SK-N-SH treated with all-trans-retinoic acid at 6 μM for 48 hours (cell line): ENCODE measurements at regions not wholly inside any gene's neighbourhood (a gene's known extent, or its start where the extent isn't known, plus 50 kb on each side); places are given as distances from the start of the nearest gene placed in this dataset.
"Not testable (repeated sequence)": the region's sequence is repeated elsewhere in the genome, so short reads cannot be mapped to it uniquely, and the experiment has no call there.

Experiments
- ATAC-seq: fragments of 200-7000 bp; cut with Tn5 transposase; 3 replicates; pipeline ENCODE4 v1.9.1; 2020; ENCODE audit warnings: mild to moderate bottlenecking, moderate library complexity
- ARNTL ChIP-seq: fragments of 450-650 bp; formaldehyde crosslinking; IDR thresholded peaks from 2 replicates; pipeline ENCODE4 v1.5.0; 2020; ENCODE audit warnings: low read depth, mild to moderate bottlenecking, moderate library complexity, borderline replicate concordance
- BACH2 ChIP-seq: fragments of 250-450 bp; sonication (Bioruptor Pico); IDR thresholded peaks from 2 replicates; pipeline ENCODE4 v1.9.0; 2021; ENCODE audit warnings: mild to moderate bottlenecking, borderline replicate concordance
- CSDC2 ChIP-seq: fragments of 250-450 bp; sonication (Bioruptor Pico); IDR thresholded peaks from 2 replicates; pipeline ENCODE4 v1.5.0; 2020; ENCODE audit warnings: mild to moderate bottlenecking, moderate library complexity
- ESRRG ChIP-seq: fragments of 250-450 bp; sonication (Bioruptor Pico); IDR thresholded peaks from 2 replicates; pipeline ENCODE4 v1.6.1; 2021; ENCODE audit warnings: mild to moderate bottlenecking
- GLIS3 ChIP-seq: fragments of 250-450 bp; sonication (Bioruptor Pico); IDR thresholded peaks from 2 replicates; pipeline ENCODE4 v1.5.0; 2020; ENCODE audit warnings: mild to moderate bottlenecking, moderate library complexity
- OSR1 ChIP-seq: fragments of 250-450 bp; sonication (Bioruptor Pico); IDR thresholded peaks from 2 replicates; pipeline ENCODE4 v1.8.0; 2022; ENCODE audit warnings: moderate library complexity, mild to moderate bottlenecking, inconsistent platforms
- SNAI2 ChIP-seq: fragments of 250-450 bp; sonication (Bioruptor Pico); IDR thresholded peaks from 2 replicates; pipeline ENCODE4 v1.5.0; 2020; ENCODE audit warnings: mild to moderate bottlenecking, moderate library complexity
- TCF4 ChIP-seq: fragments of 250-450 bp; sonication (Bioruptor Pico); IDR thresholded peaks from 2 replicates; pipeline ENCODE4 v1.8.0; 2021; ENCODE audit warnings: mild to moderate bottlenecking, moderate library complexity, borderline replicate concordance
- TOX ChIP-seq: fragments of 250-450 bp; sonication (Bioruptor Pico); IDR thresholded peaks from 2 replicates; pipeline ENCODE4 v1.8.0; 2021; ENCODE audit warnings: mild to moderate bottlenecking, moderate library complexity, borderline replicate concordance
- ZC3H10 ChIP-seq: fragments of 250-450 bp; sonication (Bioruptor Pico); IDR thresholded peaks from 2 replicates; pipeline ENCODE4 v1.5.1; 2021; ENCODE audit warnings: mild to moderate bottlenecking, moderate library complexity
- ZFP3 ChIP-seq: fragments of 250-450 bp; sonication (Bioruptor Pico); IDR thresholded peaks from 2 replicates; pipeline ENCODE4 v1.5.0; 2020; ENCODE audit warnings: mild to moderate bottlenecking, moderate library complexity
- ZNF565 ChIP-seq: fragments of 450-650 bp; formaldehyde crosslinking; conservative IDR thresholded peaks from 2 replicates; pipeline ENCODE4 v1.5.0; 2020; ENCODE audit warnings: low read depth, mild to moderate bottlenecking, moderate library complexity
- ZNF70 ChIP-seq: fragments of 450-650 bp; formaldehyde crosslinking; IDR thresholded peaks from 2 replicates; pipeline ENCODE4 v1.5.0; 2020; ENCODE audit warnings: mild to moderate bottlenecking, moderate library complexity
- ZNF8 ChIP-seq: fragments of 450-650 bp; formaldehyde crosslinking; IDR thresholded peaks from 2 replicates; pipeline ENCODE4 v1.5.0; 2020; ENCODE audit warnings: mild to moderate bottlenecking, moderate library complexity
- TF ChIP-seq, protein P1 (sequence below): fragments of 250-450 bp; sonication (Bioruptor Pico); IDR thresholded peaks from 2 replicates; pipeline ENCODE4 v1.5.1; 2020; ENCODE audit warnings: low read depth, mild to moderate bottlenecking, moderate library complexity
- TF ChIP-seq, protein P2 (sequence below): fragments of 250-450 bp; sonication (Bioruptor Pico); IDR thresholded peaks from 2 replicates; pipeline ENCODE4 v1.5.1; 2021; ENCODE audit warnings: mild to moderate bottlenecking, moderate library complexity
- TF ChIP-seq, protein P3 (sequence below): fragments of 250-450 bp; sonication (Bioruptor Pico); IDR thresholded peaks from 2 replicates; pipeline ENCODE4 v1.5.0; 2020; ENCODE audit warnings: mild to moderate bottlenecking, moderate library complexity
- TF ChIP-seq, protein P4 (sequence below): fragments of 250-450 bp; sonication (Bioruptor Pico); IDR thresholded peaks from 2 replicates; pipeline ENCODE4 v1.8.0; 2020; ENCODE audit warnings: mild to moderate bottlenecking, moderate library complexity, borderline replicate concordance

DNA sequence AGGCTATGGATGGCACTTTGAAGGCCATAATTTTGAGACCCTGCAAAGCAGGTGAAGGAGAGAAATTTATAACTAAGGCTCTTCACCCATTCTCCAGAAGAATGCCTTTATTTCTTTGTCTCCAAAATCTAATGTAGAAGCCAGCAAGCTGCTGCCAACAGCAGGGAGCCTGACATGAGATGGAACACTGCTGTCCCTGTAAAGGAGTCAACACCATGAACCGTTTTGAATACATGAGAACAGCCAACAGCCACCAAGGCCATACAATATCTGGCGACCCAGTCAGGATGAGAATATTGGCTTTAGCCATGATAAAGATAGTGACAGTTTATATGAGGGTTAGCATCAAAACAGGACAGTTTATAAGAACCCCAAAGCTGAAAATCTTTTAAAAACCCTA lies 121.2 kb upstream of the LIFR start:
- TF ChIP-seq ZC3H10 (CRISPR knock-in tag), result no peak
- TF ChIP-seq, protein P1, sequence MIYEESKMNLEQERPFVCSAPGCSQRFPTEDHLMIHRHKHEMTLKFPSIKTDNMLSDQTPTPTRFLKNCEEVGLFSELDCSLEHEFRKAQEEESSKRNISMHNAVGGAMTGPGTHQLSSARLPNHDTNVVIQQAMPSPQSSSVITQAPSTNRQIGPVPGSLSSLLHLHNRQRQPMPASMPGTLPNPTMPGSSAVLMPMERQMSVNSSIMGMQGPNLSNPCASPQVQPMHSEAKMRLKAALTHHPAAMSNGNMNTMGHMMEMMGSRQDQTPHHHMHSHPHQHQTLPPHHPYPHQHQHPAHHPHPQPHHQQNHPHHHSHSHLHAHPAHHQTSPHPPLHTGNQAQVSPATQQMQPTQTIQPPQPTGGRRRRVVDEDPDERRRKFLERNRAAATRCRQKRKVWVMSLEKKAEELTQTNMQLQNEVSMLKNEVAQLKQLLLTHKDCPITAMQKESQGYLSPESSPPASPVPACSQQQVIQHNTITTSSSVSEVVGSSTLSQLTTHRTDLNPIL (CRISPR knock-in tag), result no peak
- no peak for TF ChIP-seq GLIS3 (CRISPR knock-in tag)
- no peak for TF ChIP-seq ZNF565 (CRISPR knock-in tag)
- no peak for TF ChIP-seq ZNF70 (CRISPR knock-in tag)
- no peak for TF ChIP-seq ARNTL
- TF ChIP-seq, protein P2, sequence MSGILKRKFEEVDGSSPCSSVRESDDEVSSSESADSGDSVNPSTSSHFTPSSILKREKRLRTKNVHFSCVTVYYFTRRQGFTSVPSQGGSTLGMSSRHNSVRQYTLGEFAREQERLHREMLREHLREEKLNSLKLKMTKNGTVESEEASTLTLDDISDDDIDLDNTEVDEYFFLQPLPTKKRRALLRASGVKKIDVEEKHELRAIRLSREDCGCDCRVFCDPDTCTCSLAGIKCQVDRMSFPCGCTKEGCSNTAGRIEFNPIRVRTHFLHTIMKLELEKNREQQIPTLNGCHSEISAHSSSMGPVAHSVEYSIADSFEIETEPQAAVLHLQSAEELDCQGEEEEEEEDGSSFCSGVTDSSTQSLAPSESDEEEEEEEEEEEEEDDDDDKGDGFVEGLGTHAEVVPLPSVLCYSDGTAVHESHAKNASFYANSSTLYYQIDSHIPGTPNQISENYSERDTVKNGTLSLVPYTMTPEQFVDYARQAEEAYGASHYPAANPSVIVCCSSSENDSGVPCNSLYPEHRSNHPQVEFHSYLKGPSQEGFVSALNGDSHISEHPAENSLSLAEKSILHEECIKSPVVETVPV (CRISPR knock-in tag), result no peak
- TF ChIP-seq, protein P3, sequence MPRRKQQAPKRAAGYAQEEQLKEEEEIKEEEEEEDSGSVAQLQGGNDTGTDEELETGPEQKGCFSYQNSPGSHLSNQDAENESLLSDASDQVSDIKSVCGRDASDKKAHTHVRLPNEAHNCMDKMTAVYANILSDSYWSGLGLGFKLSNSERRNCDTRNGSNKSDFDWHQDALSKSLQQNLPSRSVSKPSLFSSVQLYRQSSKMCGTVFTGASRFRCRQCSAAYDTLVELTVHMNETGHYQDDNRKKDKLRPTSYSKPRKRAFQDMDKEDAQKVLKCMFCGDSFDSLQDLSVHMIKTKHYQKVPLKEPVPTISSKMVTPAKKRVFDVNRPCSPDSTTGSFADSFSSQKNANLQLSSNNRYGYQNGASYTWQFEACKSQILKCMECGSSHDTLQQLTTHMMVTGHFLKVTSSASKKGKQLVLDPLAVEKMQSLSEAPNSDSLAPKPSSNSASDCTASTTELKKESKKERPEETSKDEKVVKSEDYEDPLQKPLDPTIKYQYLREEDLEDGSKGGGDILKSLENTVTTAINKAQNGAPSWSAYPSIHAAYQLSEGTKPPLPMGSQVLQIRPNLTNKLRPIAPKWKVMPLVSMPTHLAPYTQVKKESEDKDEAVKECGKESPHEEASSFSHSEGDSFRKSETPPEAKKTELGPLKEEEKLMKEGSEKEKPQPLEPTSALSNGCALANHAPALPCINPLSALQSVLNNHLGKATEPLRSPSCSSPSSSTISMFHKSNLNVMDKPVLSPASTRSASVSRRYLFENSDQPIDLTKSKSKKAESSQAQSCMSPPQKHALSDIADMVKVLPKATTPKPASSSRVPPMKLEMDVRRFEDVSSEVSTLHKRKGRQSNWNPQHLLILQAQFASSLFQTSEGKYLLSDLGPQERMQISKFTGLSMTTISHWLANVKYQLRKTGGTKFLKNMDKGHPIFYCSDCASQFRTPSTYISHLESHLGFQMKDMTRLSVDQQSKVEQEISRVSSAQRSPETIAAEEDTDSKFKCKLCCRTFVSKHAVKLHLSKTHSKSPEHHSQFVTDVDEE (CRISPR knock-in tag), result no peak
- TF ChIP-seq, protein P4, sequence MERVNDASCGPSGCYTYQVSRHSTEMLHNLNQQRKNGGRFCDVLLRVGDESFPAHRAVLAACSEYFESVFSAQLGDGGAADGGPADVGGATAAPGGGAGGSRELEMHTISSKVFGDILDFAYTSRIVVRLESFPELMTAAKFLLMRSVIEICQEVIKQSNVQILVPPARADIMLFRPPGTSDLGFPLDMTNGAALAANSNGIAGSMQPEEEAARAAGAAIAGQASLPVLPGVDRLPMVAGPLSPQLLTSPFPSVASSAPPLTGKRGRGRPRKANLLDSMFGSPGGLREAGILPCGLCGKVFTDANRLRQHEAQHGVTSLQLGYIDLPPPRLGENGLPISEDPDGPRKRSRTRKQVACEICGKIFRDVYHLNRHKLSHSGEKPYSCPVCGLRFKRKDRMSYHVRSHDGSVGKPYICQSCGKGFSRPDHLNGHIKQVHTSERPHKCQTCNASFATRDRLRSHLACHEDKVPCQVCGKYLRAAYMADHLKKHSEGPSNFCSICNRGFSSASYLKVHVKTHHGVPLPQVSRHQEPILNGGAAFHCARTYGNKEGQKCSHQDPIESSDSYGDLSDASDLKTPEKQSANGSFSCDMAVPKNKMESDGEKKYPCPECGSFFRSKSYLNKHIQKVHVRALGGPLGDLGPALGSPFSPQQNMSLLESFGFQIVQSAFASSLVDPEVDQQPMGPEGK (CRISPR knock-in tag), result no peak
- no peak for TF ChIP-seq TCF4 (CRISPR knock-in tag)
- no peak for ATAC-seq

DNA sequence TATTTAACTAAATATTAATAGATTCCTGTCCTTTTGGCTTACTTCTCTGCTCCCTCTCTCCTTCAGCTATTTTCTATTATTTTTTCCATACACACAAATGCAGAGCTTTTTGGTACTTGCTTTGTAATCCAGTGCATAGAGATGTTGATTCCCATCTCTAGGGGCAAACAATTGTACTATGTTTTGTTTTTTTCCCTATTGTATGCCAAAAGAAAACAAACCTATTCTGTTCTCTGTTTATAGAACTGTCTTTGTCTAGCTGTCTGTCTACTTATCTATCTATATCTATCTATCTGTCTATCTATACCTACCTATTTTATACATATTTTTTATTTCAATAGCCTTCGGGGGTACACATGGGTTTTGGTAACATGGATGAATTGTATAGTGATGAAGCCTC lies 121.6 kb upstream of the LIFR start:
- ATAC-seq, result no peak
- TF ChIP-seq ZNF8 (CRISPR knock-in tag) (no peak), CSDC2 (CRISPR knock-in tag) (no peak), OSR1 (CRISPR knock-in tag) (no peak)

DNA sequence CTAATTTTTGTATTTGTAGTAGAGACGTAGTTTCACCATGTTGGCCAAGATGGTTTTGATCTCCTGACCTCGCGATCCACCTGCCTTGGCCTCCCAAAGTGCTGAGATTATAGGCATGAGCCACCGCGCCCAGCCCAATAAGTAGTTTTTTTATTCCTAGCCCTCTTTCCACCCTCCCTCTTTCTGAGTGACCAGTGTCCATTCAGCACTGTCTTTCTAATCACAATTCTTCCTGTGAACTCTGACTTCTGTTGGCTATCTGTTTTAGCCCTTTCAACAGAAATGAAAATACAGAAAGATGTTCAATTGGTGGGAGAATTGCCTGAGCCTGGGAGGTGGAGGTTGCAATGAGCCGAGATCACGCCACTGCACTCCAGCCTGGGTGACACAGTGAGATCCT lies 122.3 kb upstream of the LIFR start:
- not testable (repeated sequence) for ATAC-seq

DNA sequence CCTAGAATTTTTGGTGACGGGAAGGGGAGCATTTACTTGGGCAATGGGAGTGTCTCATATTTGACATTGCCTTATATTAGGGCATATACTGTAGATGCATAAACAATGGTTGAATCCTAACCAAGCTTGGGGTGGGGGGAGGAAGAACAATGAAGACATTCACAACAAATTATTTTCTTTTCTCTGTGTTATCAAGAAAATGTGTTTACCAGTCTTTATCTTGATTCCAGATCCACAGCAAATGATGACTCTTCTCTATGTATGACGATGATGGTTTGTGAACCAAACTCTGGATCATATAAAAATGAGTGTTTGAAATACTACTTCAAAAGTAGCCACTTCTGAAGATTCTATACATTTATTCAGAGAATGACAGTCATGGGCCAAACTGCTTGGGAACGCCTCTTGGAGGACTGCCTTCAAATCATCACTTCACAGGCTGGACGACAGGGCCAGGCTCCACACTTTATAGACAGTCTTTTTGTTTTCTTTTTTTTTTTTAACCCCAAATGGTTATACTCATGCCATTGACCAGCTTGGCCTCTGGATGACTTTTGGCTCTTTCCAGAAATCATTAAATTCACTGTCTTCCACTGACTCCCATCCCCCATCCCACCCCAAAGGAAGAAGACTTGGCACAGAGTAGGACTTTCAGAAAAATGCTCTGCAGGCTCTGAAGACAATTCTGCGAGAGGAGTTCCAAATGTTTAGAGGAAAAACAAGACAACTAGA lies 123.8 kb upstream of the LIFR start:
- TF ChIP-seq, protein P4 (CRISPR knock-in tag), result no peak
- TF ChIP-seq, protein P1 (CRISPR knock-in tag), result no peak
- TF ChIP-seq TOX (no peak), ESRRG (CRISPR knock-in tag) (no peak), BACH2 (CRISPR knock-in tag) (no peak), CSDC2 (CRISPR knock-in tag) (no peak), ZFP3 (no peak), SNAI2 (CRISPR knock-in tag) (no peak)
- TF ChIP-seq, protein P3 (CRISPR knock-in tag), result no peak
- TF ChIP-seq, all 23 proteins: peak for 0

More for the DNA sequence above, 123.8 kb upstream of the LIFR start:
- no peak for ATAC-seq
